ENCODE measurements at regions not wholly inside any gene's neighbourhood (a gene's known extent, or its start where the extent isn't known, plus 50 kb on each side); places are given as distances from the start of the nearest gene placed in this dataset.

GRCh38 chr12:124120739-124121138 lies 147.7 kb downstream of the ZNF664 start:
- no peaks in the 10 kb centered on the region for H3K9me2 ChIP-seq (ENCODE audit: insufficient read depth)
- no peak for DNase-seq (ENCODE audit: low read depth, low spot score)
- TF ChIP-seq POLR2A (IDR thresholded peaks at IDR 0.05; ENCODE audit: borderline replicate concordance, extremely low read depth, insufficient read depth, insufficient read length) = no peak
- no peak for TF ChIP-seq ZFX (IDR thresholded peaks at IDR 0.05)
- TF ChIP-seq SP1 (IDR thresholded peaks at IDR 0.05; ENCODE audit: low read depth) = no peak
- no peak for TF ChIP-seq MAX (IDR thresholded peaks at IDR 0.05)
- TF ChIP-seq REST (IDR thresholded peaks at IDR 0.05; ENCODE audit: low read depth) = no peak
- no peak for TF ChIP-seq CTCF (IDR thresholded peaks at IDR 0.05 in 2 of 3, conservative IDR thresholded peaks at IDR 0.05 in 1 of 3; ENCODE audit: borderline replicate concordance in 1 of 3, insufficient read depth in 1 of 3, low read depth in 2 of 3, low read length in 2 of 3)
- no peak for TF ChIP-seq ZBTB33 (IDR thresholded peaks at IDR 0.05; ENCODE audit: extremely low read depth, insufficient replicate concordance, low read length)
- TF ChIP-seq EZH2phosphoT487 (IDR thresholded peaks at IDR 0.05; ENCODE audit: borderline replicate concordance) = no peak
- no peak for TF ChIP-seq JUND (IDR thresholded peaks at IDR 0.05)
- TF ChIP-seq ELF1 (IDR thresholded peaks at IDR 0.05; ENCODE audit: borderline replicate concordance, low read depth) = no peak
- no peak for TF ChIP-seq FOSL1 (IDR thresholded peaks at IDR 0.05; ENCODE audit: low read depth)
- H3K36me3 ChIP-seq (ENCODE audit: control insufficient read depth in 1 of 2, insufficient read depth in 2 of 2, low read length in 2 of 2) = no peaks in the 10 kb centered on the region
- no peak overlapping the region for H3K9ac ChIP-seq (ENCODE audit: low read length)
- no peaks in the 10 kb centered on the region for H3K27me3 ChIP-seq (ENCODE audit: insufficient read depth, low read length)
- H2AFZ ChIP-seq (ENCODE audit: low read depth, low read length, poor library complexity, severe bottlenecking) = no peak overlapping the region
- POLR2A ChIA-PET = no interaction called here
- H3K79me2 ChIP-seq (ENCODE audit: insufficient read depth, low read length) = no peaks in the 10 kb centered on the region
- no peak overlapping the region for H3K4me2 ChIP-seq (ENCODE audit: low read length)
- RAD21 ChIA-PET (ENCODE audit: low non-redundant PET in 1 of 2, low total read pairs in 2 of 2, uncharacterized antibody in 2 of 2, unreplicated experiment in 2 of 2) = no interaction called here
- no peaks in the 10 kb centered on the region for H3K9me3 ChIP-seq (ENCODE audit: control insufficient read depth in 1 of 2, insufficient read depth in 1 of 2, low read depth in 1 of 2, low read length in 2 of 2)
- no TSS peak for BruUV-seq (replicated peaks)
- H3K4me3 ChIP-seq (replicated peaks in 1 of 2; ENCODE audit: low read depth in 1 of 2, low read length in 2 of 2) = no peak overlapping the region
- CTCF ChIA-PET = no interaction called here
- no peak for ATAC-seq
- no peaks in the 10 kb centered on the region for H4K20me1 ChIP-seq (ENCODE audit: insufficient read depth)
- intact Hi-C loops (cut with micrococcal nuclease) = no loop called here
- H3K27ac ChIP-seq (ENCODE audit: low read depth, low read length) = no peak overlapping the region
- H3K4me1 ChIP-seq (ENCODE audit: control insufficient read depth in 1 of 2, insufficient read depth in 2 of 2, low read length in 2 of 2) = no peaks in the 10 kb centered on the region
